Small intestine (tissue), 7 donors: ENCODE measurements at regions not wholly inside any gene's neighbourhood (a gene's known extent, or its start where the extent isn't known, plus 50 kb on each side); places are given as distances from the start of the nearest gene placed in this dataset.

Source experiments
- DNase-seq, 2 donors: peaks; one replicate each; pipeline versions ENCODE4 v3.0.0 to v3.0.0-alpha.2; 2013
- FAIRE-seq: peaks from 2 replicates; lab custom pipeline; 2012; peaks lifted over from hg19 to GRCh38; lab: Jason Lieb, UNC
- H3K27ac ChIP-seq, 3 donors: one replicate each; pipeline ENCODE4 v1.5.1; 2013; ENCODE audit warnings: low read length in 2 of 3, mild to moderate bottlenecking in 2 of 3, control low read depth in 1 of 3, inconsistent platforms in 1 of 3, low read depth in 1 of 3, moderate library complexity in 1 of 3
- H3K27me3 ChIP-seq, 3 donors: one replicate each; pipeline ENCODE4 v1.6.1; 2013; ENCODE audit warnings: low read length in 3 of 3, inconsistent platforms in 1 of 3; ENCODE audit not compliant: control insufficient read depth in 3 of 3, insufficient read depth in 3 of 3
- H3K36me3 ChIP-seq, 3 donors: one replicate each; pipeline ENCODE4 v1.6.1; 2013; ENCODE audit warnings: low read length in 3 of 3, inconsistent platforms in 1 of 3, low read depth in 1 of 3, mild to moderate bottlenecking in 1 of 3, moderate library complexity in 1 of 3; ENCODE audit not compliant: control insufficient read depth in 3 of 3, insufficient read depth in 2 of 3
- H3K4me1 ChIP-seq, 3 donors: one replicate each; pipeline ENCODE4 v1.6.1; 2013; ENCODE audit warnings: low read length in 2 of 3, inconsistent platforms in 1 of 3, low read depth in 1 of 3, mild to moderate bottlenecking in 1 of 3, moderate library complexity in 1 of 3; ENCODE audit not compliant: control insufficient read depth in 3 of 3, insufficient read depth in 2 of 3
- H3K4me3 ChIP-seq, 3 donors: one replicate each; pipeline ENCODE4 v1.5.1; 2013; ENCODE audit warnings: low read length in 3 of 3, control low read depth in 1 of 3, inconsistent platforms in 1 of 3, low read depth in 1 of 3, mild to moderate bottlenecking in 1 of 3, moderate library complexity in 1 of 3
- H3K9me3 ChIP-seq, 2 donors: one replicate each; pipeline ENCODE4 v1.6.1; 2013; ENCODE audit warnings: low read depth in 1 of 2, low read length in 1 of 2; ENCODE audit not compliant: control insufficient read depth in 2 of 2, insufficient read depth in 1 of 2
- WGBS, 3 donors: extraction: QIAGEN DNeasy Blood & Tissue Kit; methylation state at CpG; one replicate each; pipeline ENCODE4 v1.1.7; 2013; 5-methylcytosine and 5-hydroxymethylcytosine counted together
- donor health status: healthy with polysubstance abuse.
- donor health status: control.
- donor health status: control.
- donor health status: Bipolar disorder and iron deficiency.
- donor health status: healthy.

DNA sequence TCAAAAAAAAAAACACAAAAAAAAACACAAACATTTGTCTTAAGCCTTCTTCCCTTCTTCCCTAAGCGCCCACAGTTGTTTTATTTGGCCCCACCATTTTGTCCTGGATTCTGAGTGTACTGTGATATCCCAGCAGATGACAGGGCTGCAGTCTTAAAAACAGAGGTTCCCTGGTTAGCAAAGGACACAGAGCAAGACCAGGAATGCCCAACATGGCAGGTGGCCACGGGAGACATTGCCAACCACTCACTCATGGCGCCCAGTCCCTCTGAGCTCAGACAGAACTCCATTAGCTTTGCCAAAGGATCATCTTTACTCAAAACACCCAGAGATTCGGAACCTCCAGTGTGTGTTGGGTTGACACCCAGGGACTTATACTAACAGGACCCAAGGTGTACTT is 249.3 kb downstream of the MRTFB start:
- DNase-seq: no peak

More for the DNA sequence above, 249.3 kb downstream of the MRTFB start:
- WGBS, 3 donors: 84 to 89% (median 86%) methylated on average over 4 of the region's 4 CpGs
- no peak overlapping the region for H3K27ac ChIP-seq
- H3K4me3 ChIP-seq: no peak overlapping the region
- H3K4me1 ChIP-seq: no peaks in the 10 kb centered on the region
- H3K9me3 ChIP-seq: no peaks in the 10 kb centered on the region
- no peaks in the 10 kb centered on the region for H3K36me3 ChIP-seq
- no peaks in the 10 kb centered on the region for H3K27me3 ChIP-seq
- FAIRE-seq: no peak
